ENCODE measurements at regions not wholly inside any gene's neighbourhood (a gene's known extent, or its start where the extent isn't known, plus 50 kb on each side); places are given as distances from the start of the nearest gene placed in this dataset.

- peaks cover 5% of the 10 kb centered on the region for H3K9me3 Mint-ChIP-seq
- Histone ChIP-seq H3K9me3 (ENCODE audit: low read depth) (no peaks in the 10 kb centered on the region), H3K27me3 (no peaks in the 10 kb centered on the region), H4K20me1 (ENCODE audit: low read depth) (no peaks in the 10 kb centered on the region), H3K9ac (no peak overlapping the region), H3K79me2 (ENCODE audit: low read depth) (no peaks in the 10 kb centered on the region), H3K4me3 (no peak overlapping the region), H3K27ac (no peak overlapping the region), H3K4me2 (no peak overlapping the region), H3K36me3 (no peaks in the 10 kb centered on the region), H2AFZ (replicated peaks) (no peak overlapping the region), H3K4me1 (no peaks in the 10 kb centered on the region), H3F3A (ENCODE audit: low read depth) (no peaks in the 10 kb centered on the region)
- no peak for DNase-seq (ENCODE audit: low spot score)
- H3K27ac Mint-ChIP-seq: no peak overlapping the region
- peaks cover 2% of the 10 kb centered on the region for H3K27me3 Mint-ChIP-seq (ENCODE audit: insufficient read depth, low read depth)
- no peak overlapping the region for H3K4me3 Mint-ChIP-seq
- H3K4me1 Mint-ChIP-seq: no peaks in the 10 kb centered on the region
- no peaks in the 10 kb centered on the region for H3K36me3 Mint-ChIP-seq
- TF ChIP-seq CTCF (IDR thresholded peaks at IDR 0.05) (no peak), EZH2 (IDR thresholded peaks at IDR 0.05) (no peak), EZH2phosphoT487 (IDR thresholded peaks at IDR 0.05) (no peak)
Measured at GRCh38 chr18:76246590-76246989, 248.5 kb downstream of the ZNF516 start.

- Histone ChIP-seq H3F3A (ENCODE audit: low read depth) (no peaks in the 10 kb centered on the region), H3K79me2 (ENCODE audit: low read depth) (no peaks in the 10 kb centered on the region), H3K27me3 (no peaks in the 10 kb centered on the region), H3K9me3 (ENCODE audit: low read depth) (no peaks in the 10 kb centered on the region), H3K36me3 (no peaks in the 10 kb centered on the region), H3K9ac (no peak overlapping the region), H2AFZ (replicated peaks) (no peak overlapping the region), H3K4me1 (no peaks in the 10 kb centered on the region), H4K20me1 (ENCODE audit: low read depth) (no peaks in the 10 kb centered on the region), H3K27ac (no peak overlapping the region), H3K4me3 (no peak overlapping the region), H3K4me2 (no peak overlapping the region)
- Mint-ChIP-seq H3K4me1 (no peaks in the 10 kb centered on the region), H3K36me3 (no peaks in the 10 kb centered on the region), H3K4me3 (no peak overlapping the region), H3K9me3 (peaks cover 13% of the 10 kb centered on the region), H3K27ac (no peak overlapping the region), H3K27me3 (ENCODE audit: insufficient read depth, low read depth) (peaks cover 3% of the 10 kb centered on the region)
- no peak for DNase-seq (ENCODE audit: low spot score)
- no peak for TF ChIP-seq CTCF (IDR thresholded peaks at IDR 0.05)
- TF ChIP-seq EZH2 (IDR thresholded peaks at IDR 0.05): no peak
- no peak for TF ChIP-seq EZH2phosphoT487 (IDR thresholded peaks at IDR 0.05)
Measured at GRCh38 chr18:76234676-76235060, 260.4 kb downstream of the ZNF516 start.

- Mint-ChIP-seq H3K36me3 (no peaks in the 10 kb centered on the region), H3K4me1 (no peaks in the 10 kb centered on the region), H3K9me3 (peaks cover 10% of the 10 kb centered on the region), H3K27ac (no peak overlapping the region), H3K4me3 (no peak overlapping the region), H3K27me3 (ENCODE audit: insufficient read depth, low read depth) (peaks cover 3% of the 10 kb centered on the region)
- Histone ChIP-seq H3K4me3 (no peak overlapping the region), H3K27ac (no peak overlapping the region), H3K79me2 (ENCODE audit: low read depth) (no peaks in the 10 kb centered on the region), H2AFZ (replicated peaks) (no peak overlapping the region), H3K27me3 (no peaks in the 10 kb centered on the region), H3K9ac (no peak overlapping the region), H3F3A (ENCODE audit: low read depth) (no peaks in the 10 kb centered on the region), H4K20me1 (ENCODE audit: low read depth) (no peaks in the 10 kb centered on the region), H3K4me2 (no peak overlapping the region), H3K4me1 (no peaks in the 10 kb centered on the region), H3K36me3 (no peaks in the 10 kb centered on the region), H3K9me3 (ENCODE audit: low read depth) (no peaks in the 10 kb centered on the region)
- no peak for DNase-seq (ENCODE audit: low spot score)
- no peak for TF ChIP-seq EZH2phosphoT487 (IDR thresholded peaks at IDR 0.05)
- TF ChIP-seq CTCF (IDR thresholded peaks at IDR 0.05): no peak
- TF ChIP-seq EZH2 (IDR thresholded peaks at IDR 0.05): no peak
Measured at GRCh38 chr18:76233876-76234675, 261.0 kb downstream of the ZNF516 start.
